ENCODE measurements at regions not wholly inside any gene's neighbourhood (a gene's known extent, or its start where the extent isn't known, plus 50 kb on each side); places are given as distances from the start of the nearest gene placed in this dataset.

DNA sequence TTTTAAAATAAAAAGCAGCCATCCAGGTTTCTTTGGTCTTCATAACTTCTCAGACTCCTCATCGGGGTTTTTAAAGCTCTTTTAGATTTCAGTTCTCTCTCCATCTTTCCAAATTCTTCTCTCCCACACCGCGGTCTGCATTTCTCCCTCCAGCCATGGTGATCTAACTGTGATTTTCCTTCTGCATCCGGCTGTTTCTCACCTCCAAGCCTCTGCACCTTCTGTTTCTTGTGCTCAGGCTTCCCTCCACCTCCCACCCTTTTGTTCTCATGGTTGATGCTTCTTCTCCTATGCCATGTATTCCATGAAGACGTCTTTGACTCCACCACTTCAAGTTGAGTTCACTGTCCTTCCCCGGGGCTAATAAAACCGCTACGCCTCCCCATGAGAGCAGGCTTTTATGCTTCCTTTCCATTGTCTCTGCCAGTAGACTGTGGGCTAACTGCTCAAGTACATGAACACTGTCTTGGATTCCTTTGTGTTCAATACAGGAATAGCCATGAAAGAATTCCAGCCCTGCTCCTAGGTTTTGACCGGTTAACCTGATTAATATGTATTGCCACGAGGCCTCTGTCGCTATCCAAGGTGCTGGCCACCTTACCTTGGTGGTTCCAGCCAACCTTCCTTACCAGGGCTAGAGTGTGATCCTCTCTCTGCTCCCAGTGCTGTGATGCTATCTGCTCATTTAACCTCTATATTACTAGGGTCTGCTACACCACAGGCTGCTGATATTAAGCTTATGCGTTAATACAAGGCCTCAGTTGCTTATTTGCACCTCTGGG, 625.1 kb downstream of the HS3ST4 start:
- TF ChIP-seq POLR2A (IDR thresholded peaks at IDR 0.05; ENCODE audit: borderline replicate concordance, extremely low read depth, insufficient read depth, insufficient read length) (no peak), EGR1 (IDR thresholded peaks at IDR 0.05; ENCODE audit: low read depth) (no peak), EZH2phosphoT487 (IDR thresholded peaks at IDR 0.05; ENCODE audit: borderline replicate concordance) (no peak)
- TF ChIP-seq, protein P1, sequence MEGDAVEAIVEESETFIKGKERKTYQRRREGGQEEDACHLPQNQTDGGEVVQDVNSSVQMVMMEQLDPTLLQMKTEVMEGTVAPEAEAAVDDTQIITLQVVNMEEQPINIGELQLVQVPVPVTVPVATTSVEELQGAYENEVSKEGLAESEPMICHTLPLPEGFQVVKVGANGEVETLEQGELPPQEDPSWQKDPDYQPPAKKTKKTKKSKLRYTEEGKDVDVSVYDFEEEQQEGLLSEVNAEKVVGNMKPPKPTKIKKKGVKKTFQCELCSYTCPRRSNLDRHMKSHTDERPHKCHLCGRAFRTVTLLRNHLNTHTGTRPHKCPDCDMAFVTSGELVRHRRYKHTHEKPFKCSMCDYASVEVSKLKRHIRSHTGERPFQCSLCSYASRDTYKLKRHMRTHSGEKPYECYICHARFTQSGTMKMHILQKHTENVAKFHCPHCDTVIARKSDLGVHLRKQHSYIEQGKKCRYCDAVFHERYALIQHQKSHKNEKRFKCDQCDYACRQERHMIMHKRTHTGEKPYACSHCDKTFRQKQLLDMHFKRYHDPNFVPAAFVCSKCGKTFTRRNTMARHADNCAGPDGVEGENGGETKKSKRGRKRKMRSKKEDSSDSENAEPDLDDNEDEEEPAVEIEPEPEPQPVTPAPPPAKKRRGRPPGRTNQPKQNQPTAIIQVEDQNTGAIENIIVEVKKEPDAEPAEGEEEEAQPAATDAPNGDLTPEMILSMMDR (IDR thresholded peaks at IDR 0.05 in 2 of 3, conservative IDR thresholded peaks at IDR 0.05 in 1 of 3; ENCODE audit: borderline replicate concordance in 1 of 3, insufficient read depth in 1 of 3, low read depth in 2 of 3, low read length in 2 of 3), result no peak
- TF ChIP-seq, protein P2, sequence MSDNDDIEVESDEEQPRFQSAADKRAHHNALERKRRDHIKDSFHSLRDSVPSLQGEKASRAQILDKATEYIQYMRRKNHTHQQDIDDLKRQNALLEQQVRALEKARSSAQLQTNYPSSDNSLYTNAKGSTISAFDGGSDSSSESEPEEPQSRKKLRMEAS (IDR thresholded peaks at IDR 0.05), result no peak
